ENCODE measurements at regions not wholly inside any gene's neighbourhood (a gene's known extent, or its start where the extent isn't known, plus 50 kb on each side); places are given as distances from the start of the nearest gene placed in this dataset.

- intact Hi-C loops (cut with DNase I), result no loop called here
- ATAC-seq, result no peak
- no peak for DNase-seq (ENCODE audit: missing footprints)
These were observed 1076.7 kb downstream of the NR2F1-AS1 start for GRCh38 chr5:92504346-92504745.

DNA sequence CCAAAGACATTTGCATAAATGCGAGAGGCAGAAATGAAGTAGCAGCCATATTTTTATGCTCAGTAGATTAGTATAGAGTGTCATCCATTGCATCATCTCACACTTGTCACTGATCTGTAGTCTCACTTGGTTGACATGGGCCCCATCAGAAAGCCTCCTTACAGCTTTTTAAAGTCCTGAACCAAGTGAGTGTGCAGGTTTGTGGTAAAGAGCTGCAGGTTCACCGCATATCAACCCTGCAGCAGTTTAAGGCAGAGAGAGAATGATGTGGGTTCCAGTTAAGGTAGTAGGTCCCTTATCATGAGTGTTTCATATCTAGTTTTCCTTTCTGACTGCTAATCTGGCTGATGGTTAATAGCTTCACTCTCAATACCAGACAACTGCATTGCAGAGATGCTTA, 1080.3 kb downstream of the NR2F1-AS1 start:
- DNase-seq (ENCODE audit: missing footprints), result no peak
- ATAC-seq, result no peak
- intact Hi-C loops (cut with DNase I), result no loop called here

DNA sequence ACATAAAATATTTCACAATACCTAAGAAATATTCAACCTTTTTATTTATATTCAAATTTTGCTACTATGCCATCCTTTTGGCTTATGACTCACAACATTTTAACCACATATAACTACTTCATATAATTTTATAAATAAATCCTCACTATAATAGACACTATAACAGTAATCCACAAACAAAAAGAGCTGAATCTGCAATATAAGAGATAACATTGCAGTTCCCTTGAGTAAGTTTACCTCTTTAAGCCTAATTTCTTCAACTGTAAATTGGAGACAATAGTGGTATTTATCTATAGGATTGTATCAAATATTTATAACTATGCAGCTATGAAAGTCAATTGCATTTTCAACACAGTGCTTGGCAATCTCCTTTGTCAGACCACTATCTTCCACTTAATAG, 1084.5 kb downstream of the NR2F1-AS1 start:
- no peak for DNase-seq (ENCODE audit: missing footprints)
- intact Hi-C loops (cut with DNase I), result no loop called here
- ATAC-seq, result no peak

- intact Hi-C loops (cut with DNase I), result no loop called here
- no peak for DNase-seq (ENCODE audit: missing footprints)
- ATAC-seq, result no peak
These were observed 1086.5 kb downstream of the NR2F1-AS1 start for GRCh38 chr5:92494508-92494907.

DNA sequence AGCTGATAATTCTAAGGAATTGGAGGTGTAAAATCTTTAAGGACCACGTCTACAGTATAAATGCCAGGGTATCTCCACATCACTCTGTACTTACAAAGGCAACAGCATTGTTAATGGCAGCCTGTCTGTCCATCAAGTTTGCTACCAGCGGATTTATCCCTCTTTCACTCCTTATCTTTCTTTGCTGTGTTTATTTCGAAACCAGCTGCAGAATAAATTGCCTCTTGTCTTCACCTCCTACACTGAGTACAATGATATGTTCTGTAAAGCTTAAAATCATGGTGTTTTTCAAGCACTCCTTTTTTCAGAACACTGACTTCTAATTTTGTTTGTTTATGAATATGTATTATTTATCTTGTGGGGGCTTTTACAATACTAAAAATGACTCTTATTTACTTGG, 1088.1 kb downstream of the NR2F1-AS1 start:
- no peak for ATAC-seq
- no peak for DNase-seq (ENCODE audit: missing footprints)

GRCh38 chr5:92484484-92484883, 1096.5 kb downstream of the NR2F1-AS1 start:
- no peak for DNase-seq (ENCODE audit: missing footprints)
- intact Hi-C loops (cut with DNase I), result no loop called here
- ATAC-seq, result no peak

More for the DNA sequence above, 1088.1 kb downstream of the NR2F1-AS1 start:
- intact Hi-C loops (cut with DNase I), result no loop called here

- DNase-seq (ENCODE audit: missing footprints) (no peak), ATAC-seq (no peak)
- intact Hi-C loops (cut with DNase I), result no loop called here
These were observed 1090.0 kb upstream of the ARRDC3 start for GRCh38 chr5:92472981-92473566.

GRCh38 chr5:92471861-92472260, 1088.7 kb upstream of the ARRDC3 start:
- DNase-seq (ENCODE audit: missing footprints) (no peak), ATAC-seq (no peak)
- intact Hi-C loops (cut with DNase I), result no loop called here

GRCh38 chr5:92470770-92471169, 1087.7 kb upstream of the ARRDC3 start:
- DNase-seq (ENCODE audit: missing footprints) (no peak), ATAC-seq (no peak)
- intact Hi-C loops (cut with DNase I), result no loop called here

- intact Hi-C loops (cut with DNase I), result no loop called here
- no peak for ATAC-seq
- no peak for DNase-seq (ENCODE audit: missing footprints)
These were observed 1085.2 kb upstream of the ARRDC3 start for GRCh38 chr5:92468295-92468694.

- ATAC-seq (no peak), DNase-seq (ENCODE audit: missing footprints) (no peak)
- intact Hi-C loops (cut with DNase I), result no loop called here
These were observed 1084.6 kb upstream of the ARRDC3 start for GRCh38 chr5:92467695-92468094.

DNA sequence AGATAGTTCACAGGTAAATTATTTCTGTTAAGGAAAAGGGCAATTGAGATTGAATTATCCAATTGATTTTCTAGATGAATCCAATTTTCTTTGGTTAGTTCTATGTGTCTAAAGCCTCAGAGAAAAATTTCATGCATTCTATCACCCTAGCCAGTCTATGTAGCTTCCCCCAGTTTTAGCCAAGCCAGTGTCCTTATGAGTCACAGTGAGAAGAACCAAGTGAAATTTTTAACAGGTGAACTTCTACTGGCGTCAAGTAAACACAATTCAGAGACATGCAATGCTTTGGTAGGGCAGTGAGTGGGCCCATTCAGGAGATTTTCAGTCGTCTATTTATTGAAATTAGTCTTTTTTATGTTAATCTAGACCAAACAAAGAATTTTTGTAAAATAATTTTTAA, 1077.4 kb upstream of the ARRDC3 start:
- DNase-seq (ENCODE audit: missing footprints) (no peak), ATAC-seq (no peak)
- intact Hi-C loops (cut with DNase I), result no loop called here

GRCh38 chr5:92459654-92460053, 1076.5 kb upstream of the ARRDC3 start:
- intact Hi-C loops (cut with DNase I), result no loop called here
- no peak for ATAC-seq
- no peak for DNase-seq (ENCODE audit: missing footprints)

DNA sequence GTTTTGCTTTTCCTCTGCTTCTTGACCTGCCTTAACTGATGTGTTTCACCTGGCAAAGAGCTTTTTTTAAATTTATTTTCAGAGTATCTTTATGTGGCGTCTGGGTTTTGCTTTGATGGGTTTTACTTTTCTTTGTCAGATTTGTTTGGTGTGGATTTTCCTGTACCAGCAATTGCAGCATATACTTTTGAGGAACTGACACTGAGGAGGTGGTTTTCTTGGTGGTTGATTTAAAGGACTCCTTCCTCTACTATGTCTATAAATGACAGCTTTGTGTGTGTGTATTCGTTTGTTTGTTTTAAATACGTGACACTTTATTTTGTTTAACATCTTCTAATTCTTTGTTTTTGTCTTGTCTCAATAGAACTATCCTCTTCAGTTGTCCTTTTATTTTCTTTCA, 1071.9 kb upstream of the ARRDC3 start:
- intact Hi-C loops (cut with DNase I), result no loop called here
- no peak for DNase-seq (ENCODE audit: missing footprints)
- ATAC-seq, result no peak

DNA sequence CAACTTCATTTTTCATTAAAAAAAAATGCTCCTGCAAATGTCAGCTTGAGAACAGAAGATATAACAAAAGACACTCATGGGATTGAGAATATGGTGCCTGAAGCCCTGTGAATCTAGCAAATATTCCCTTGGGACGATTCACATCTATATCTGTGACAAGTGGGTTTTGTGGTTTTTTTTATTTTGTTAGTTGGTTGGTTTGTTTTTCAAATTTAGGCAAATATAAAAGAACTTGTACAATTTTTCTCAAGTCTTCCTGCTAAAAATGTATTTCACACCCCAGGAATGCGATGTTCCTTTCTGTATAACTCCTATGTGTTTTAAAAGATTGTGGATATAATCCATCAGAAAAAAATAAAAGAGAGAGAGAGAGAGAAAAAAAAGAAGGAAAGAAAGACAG, 1061.8 kb upstream of the ARRDC3 start:
- intact Hi-C loops (cut with DNase I), result no loop called here
- ATAC-seq (no peak), DNase-seq (ENCODE audit: missing footprints) (no peak)

GRCh38 chr5:92435781-92436180, 1052.7 kb upstream of the ARRDC3 start:
- intact Hi-C loops (cut with DNase I), result no loop called here
- ATAC-seq, result no peak
- DNase-seq (ENCODE audit: missing footprints), result no peak

GRCh38 chr5:92429646-92430045, 1046.5 kb upstream of the ARRDC3 start:
- DNase-seq (ENCODE audit: missing footprints) (no peak), ATAC-seq (no peak)
- intact Hi-C loops (cut with DNase I), result no loop called here

GRCh38 chr5:92428415-92428814, 1045.3 kb upstream of the ARRDC3 start:
- no peak for ATAC-seq
- intact Hi-C loops (cut with DNase I), result no loop called here
- no peak for DNase-seq (ENCODE audit: missing footprints)

- DNase-seq (ENCODE audit: missing footprints) (no peak), ATAC-seq (no peak)
- intact Hi-C loops (cut with DNase I), result no loop called here
These were observed 1041.8 kb upstream of the ARRDC3 start for GRCh38 chr5:92424785-92425426.

DNA sequence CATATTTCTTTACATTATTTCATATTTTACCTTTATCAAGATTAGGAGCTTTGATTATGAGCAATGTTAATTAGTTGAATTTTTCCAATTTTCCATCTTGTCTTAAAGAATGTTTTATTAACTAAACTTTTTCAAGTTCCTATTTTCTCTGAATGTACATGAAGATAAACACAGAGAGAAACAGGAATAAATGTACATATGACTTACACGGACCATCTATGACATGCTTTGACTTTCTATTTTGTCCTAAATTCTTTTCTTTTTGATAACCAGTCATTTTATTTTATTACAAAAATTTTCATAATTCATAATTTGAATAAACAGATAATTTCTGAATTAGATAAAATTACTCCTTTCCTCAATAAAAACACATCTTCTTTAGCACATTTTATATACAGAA, 1038.8 kb upstream of the ARRDC3 start:
- intact Hi-C loops (cut with DNase I), result no loop called here
- DNase-seq (ENCODE audit: missing footprints) (no peak), ATAC-seq (no peak)

GRCh38 chr5:92421196-92421595, 1038.1 kb upstream of the ARRDC3 start:
- intact Hi-C loops (cut with DNase I), result no loop called here
- ATAC-seq (no peak), DNase-seq (ENCODE audit: missing footprints) (no peak)

Data from Right ventricle myocardium inferior (tissue), 1 donor.